HG02623 (cell line): ENCODE measurements at regions not wholly inside any gene's neighbourhood (a gene's known extent, or its start where the extent isn't known, plus 50 kb on each side); places are given as distances from the start of the nearest gene placed in this dataset.

Source experiments
- ATAC-seq: cut with Tn5 transposase; IDR thresholded peaks from one replicate; pipeline ENCODE4 v1.9.1; 2021; ENCODE audit warnings: moderate library complexity; ENCODE audit not compliant: unreplicated experiment

DNA sequence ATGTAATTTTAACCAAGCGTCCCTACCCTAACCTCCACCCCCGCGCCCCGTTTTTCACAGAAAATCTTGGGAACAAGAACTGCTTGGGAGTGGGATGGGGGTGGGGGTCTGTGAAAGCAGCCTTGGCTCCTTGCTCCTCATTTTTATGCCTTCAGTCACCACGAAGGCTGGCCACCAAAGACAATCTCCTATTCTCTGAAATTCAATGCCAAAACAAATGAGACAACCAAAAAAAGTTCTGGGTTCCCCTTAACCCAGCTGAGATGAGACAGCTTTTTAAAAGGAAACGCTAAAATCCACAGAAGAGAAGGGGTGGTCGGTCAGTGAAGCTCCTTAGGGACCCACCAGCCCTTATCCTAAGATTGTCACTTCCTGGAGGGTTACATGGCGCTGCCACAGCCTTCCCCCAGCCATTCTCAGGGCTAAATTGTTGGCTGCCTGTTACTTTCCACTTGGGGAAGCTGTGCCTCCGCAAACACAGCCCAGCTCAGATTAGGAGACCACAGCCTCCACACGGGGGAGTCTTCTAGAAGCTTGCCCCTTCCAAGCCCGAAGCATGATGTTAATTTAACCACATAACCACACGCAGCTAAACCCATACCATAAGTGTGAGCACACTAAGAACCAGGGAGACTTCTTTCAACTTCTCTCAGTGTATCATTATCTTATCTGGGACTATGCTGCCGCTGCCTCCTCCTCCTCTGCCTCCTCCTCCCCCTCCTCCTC is 136.3 kb downstream of the FOXD1 start:
- ATAC-seq, result no peak

- ATAC-seq, result no peak
Observed at GRCh38 chr5:73311291-73312110, 137.1 kb downstream of the FOXD1 start.

GRCh38 chr5:73307645-73308355 is 134.8 kb downstream of the TMEM174 start:
- ATAC-seq, result no peak

DNA sequence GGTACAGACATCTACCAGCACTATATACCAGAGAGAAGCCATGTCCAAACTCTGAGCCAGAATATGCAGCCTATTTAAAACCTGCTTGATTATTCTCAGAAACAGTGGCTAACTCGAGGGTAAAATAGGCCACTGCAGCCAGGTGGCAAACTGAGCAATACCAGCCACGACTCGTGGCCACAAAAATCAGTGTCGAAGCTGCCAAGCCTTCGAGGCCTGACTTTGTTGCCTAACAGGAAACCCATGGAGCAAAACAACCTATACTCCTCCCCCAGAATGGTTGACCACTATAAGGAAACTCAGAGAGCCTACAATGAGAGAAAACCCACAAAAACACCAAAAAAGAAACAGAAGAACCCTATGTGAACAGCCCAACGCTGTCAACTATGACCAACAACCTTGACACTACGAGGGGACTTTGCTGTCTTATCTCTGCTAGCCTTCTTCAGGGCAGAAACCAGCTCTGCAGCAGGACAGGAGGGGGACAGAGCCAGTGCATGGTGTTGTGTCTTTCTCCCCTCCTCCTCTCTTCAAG is 133.8 kb downstream of the TMEM174 start:
- ATAC-seq, result no peak

DNA sequence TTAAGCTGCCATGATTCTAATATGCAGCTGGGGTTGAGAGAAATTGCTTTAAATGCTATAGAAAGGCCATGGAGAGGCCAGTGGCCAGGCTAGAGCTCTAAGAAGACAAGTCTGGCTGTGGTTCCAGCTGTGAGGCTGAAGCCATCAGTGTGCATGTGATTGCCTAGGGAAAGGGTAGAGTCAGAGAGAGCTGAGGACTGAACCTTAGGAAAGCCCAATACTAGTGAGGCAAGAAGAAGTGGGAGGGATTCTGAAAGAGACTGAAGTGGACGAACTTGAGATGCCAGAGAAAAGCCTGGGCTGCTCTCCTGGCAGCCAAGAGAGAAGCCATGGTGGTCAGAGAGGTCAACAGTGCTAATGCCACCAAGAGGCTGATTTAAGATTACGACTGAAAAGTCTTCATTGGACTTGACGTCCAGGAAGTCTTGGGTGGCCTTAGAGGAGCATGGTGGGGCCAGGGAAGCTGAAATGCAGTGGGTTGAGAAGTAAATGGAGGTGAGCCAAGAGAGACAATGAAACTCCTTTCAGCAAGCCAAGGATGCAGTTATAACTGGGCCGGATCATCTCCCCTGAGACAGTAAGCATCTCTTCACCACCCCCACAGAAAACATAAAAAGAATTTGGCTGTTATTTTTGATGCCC is 133.2 kb downstream of the TMEM174 start:
- ATAC-seq, result no peak

DNA sequence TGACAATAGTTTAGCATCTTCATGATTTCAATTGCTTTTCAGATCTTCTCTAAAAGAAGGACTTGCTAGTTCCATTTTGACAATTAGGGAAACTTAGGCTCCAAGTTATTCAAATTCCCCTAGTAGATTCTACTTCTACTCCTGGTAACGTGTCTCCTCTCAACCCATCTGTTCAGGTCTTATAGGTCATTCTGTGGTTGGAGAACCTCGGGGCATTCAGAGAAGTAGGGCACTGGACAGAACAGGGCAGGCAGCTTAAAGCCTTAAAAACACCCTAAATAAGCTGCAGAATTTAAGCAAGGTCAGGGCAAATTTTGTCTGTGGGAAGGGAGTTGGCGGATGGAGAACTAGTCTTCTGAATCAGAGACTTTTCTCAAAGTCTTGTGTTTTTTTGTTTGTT is 132.4 kb downstream of the TMEM174 start:
- no peak for ATAC-seq

DNA sequence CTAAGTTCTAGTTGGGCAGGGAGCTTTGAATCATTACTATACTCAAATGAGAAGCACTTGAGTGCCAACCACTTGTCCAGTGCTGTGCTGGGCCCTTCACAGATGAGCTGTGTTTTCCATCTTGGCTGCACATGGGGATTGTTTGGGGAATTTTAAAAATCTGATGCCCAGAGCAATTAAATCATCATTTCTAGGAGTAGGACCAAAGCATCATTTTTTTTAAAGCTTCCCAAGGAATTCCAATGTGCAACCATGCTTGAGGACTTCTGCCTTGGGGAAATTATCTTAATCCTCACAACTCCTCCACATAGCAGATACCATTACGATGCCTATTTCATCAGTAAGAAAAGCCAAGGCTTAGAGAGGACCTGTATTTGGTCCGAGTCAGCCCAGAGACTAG is 131.4 kb downstream of the TMEM174 start:
- no peak for ATAC-seq

- no peak for ATAC-seq
Observed at GRCh38 chr5:73303148-73304079, 130.4 kb downstream of the TMEM174 start.

DNA sequence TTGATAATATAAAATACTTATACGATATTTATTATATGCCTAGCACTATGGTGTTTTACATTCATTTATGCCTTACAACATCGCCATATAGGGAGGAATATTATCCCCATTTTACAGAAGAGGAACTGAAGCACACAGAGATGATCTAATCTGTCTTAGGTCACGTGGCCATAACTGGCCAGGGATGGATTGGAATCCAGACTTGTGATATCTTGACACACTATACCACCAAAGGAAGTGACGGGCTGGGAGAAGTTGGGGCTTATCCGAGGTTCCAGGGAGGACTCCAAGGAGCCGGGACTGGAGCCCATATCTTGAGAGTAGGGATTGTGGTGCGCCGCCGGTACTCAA is 129.8 kb downstream of the TMEM174 start:
- ATAC-seq, result no peak

DNA sequence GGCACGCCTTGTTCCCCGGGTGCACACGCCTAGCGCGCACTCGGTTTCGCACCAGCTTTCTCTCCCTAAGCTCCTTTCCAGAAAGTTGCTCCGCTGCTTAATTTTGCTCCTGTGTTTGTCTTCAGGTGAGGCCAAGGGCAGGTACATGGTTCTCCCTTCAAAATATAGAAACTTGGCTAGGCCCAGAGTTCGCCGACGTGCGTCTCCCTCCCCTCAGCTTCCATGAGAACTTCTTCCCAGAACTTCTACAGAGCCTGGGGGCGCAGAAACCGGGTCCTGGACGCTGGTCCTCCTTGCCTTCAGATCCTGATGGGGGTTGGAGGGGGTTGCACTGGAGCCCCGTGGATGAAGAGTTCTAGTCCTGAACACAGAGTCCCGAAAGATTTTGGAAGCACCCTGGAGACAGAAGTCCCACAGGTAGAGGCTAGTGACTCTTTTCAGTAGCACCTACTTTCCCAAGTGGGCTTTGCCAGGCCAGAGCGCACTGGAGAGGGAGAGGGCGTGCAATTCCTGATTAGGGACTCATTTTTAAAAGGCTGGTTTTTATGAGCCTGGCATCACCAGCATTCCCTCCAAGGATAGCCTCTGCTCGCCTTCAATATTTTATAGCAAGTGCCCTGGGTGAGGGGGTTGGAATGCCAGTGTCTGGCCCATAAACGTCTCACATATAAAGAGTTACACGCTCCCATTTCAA is 128.4 kb downstream of the TMEM174 start:
- ATAC-seq, result no peak

- ATAC-seq, result no peak
Observed at GRCh38 chr5:73300337-73301207, 127.6 kb downstream of the TMEM174 start.

DNA sequence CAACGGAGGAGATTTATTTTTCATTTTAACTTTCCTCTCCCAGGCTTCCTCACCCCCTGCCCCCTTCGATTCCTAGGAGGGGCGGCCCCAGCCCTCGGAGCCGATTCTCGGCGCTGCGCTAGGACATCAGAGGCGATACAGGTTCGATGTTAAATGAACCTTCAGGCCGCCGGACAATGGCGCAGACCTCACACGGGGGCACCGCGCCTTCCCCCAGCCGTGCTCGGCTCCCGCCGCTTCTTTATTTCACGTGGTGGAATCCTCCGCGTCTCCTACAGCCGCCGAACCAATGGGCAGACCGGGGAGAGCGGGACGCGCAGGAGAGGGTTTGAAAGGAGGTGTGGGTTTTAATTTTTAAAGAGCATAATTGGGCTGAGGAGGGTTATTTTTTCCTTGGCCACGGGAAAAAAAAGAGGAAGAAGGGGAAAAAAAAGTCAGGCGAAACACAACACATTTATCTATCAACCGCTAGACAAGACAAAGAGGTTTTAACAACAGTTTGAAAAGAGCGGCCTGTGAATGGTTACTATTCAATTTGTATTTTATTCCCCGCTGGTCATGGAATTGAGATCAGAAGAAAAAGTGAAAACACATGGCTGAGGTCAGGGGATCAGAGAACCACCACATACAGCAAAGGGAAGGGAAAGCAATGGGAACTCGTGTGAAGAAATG is 126.8 kb downstream of the TMEM174 start:
- ATAC-seq, result no peak

GRCh38 chr5:73298772-73299630 is 126.0 kb downstream of the TMEM174 start:
- no peak for ATAC-seq

GRCh38 chr5:73298251-73298771 is 125.3 kb downstream of the TMEM174 start:
- ATAC-seq, result no peak

DNA sequence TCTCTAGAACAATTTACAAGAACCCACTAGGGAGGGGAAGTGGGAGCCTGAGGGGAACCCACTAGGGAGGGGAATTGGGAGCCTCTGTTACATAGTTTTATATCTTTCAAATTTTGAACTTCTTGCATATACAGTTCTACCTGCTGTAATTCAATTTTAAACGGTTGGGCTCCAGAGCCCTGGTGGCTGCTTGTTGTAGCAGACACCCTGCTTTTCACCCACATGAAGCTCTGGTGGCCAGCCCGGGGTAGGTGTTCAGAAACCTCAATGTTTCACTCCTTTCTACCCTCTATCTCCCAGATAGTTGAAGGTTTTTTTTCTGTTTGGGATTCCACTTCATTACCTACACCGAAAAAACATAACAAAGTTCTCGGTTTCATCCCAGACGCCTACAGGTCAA is 124.4 kb downstream of the TMEM174 start:
- no peak for ATAC-seq

- ATAC-seq, result no peak
Observed at GRCh38 chr5:73296772-73297171, 123.8 kb downstream of the TMEM174 start.

DNA sequence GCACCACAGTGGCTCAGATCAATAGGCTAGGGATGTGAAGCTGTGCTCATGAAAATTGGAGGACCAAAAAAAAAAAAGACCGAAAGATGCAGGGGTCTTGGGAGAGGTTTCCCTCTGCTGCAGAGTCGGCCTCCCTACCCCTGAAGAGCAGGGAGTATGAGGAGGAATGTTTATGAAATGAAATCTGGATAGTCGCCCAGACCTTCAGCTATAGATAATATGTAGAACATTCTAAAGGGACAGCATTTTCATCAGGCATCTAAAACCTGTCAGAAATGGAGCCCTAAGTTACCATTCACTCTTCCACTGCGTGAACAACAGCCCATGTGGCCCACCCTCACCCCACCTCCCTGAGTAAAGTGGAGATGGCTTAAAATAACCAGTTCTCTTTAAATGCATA is 122.9 kb downstream of the TMEM174 start:
- no peak for ATAC-seq
